HG03025 (cell line): ENCODE measurements at regions not wholly inside any gene's neighbourhood (a gene's known extent, or its start where the extent isn't known, plus 50 kb on each side); places are given as distances from the start of the nearest gene placed in this dataset.

ENCODE experiments used
- ATAC-seq: cut with Tn5 transposase; IDR thresholded peaks from one replicate; pipeline ENCODE4 v1.9.1; 2021; ENCODE audit warnings: mild to moderate bottlenecking, moderate library complexity; ENCODE audit not compliant: unreplicated experiment, low FRiP score

GRCh38 chr11:128271401-128271800 lies 316.0 kb downstream of the ETS1 start:
- ATAC-seq = no peak

DNA sequence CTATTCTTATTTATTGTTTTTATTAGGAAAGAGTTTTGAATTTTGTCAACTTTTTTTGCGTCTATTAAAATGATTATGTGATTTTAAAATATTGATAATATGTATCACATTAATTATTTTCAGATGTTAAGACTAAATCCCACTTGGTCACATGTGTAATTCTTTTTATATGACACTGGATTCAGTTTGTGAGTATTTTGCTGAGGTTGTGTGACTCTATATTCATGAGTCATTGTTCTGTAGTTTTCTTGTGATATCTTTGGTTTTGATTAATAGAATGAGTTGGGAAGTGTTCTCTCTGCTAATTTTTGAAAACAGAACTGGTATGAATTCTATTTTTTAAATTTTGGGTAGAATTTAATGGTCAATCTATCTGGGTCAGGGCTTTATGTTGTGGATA lies 317.9 kb downstream of the ETS1 start:
- ATAC-seq = no peak

DNA sequence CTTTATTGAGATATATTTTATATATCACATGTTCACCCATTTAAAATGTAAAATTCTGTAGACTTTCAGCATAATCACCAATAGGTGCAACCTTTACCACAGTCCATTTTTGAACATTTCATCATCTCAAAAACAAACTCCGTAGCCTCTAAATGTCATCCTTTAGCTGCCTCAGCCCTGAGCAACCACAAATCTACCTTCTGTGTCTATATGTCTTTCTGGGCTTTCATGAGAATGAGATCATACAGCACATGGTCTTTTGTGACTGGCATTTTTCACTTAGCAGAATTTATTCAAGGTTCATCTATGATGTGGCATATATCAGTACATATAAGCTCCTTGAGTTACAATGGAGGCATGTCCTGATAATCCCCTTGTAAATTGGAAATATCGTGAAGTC lies 320.5 kb downstream of the ETS1 start:
- ATAC-seq = no peak

DNA sequence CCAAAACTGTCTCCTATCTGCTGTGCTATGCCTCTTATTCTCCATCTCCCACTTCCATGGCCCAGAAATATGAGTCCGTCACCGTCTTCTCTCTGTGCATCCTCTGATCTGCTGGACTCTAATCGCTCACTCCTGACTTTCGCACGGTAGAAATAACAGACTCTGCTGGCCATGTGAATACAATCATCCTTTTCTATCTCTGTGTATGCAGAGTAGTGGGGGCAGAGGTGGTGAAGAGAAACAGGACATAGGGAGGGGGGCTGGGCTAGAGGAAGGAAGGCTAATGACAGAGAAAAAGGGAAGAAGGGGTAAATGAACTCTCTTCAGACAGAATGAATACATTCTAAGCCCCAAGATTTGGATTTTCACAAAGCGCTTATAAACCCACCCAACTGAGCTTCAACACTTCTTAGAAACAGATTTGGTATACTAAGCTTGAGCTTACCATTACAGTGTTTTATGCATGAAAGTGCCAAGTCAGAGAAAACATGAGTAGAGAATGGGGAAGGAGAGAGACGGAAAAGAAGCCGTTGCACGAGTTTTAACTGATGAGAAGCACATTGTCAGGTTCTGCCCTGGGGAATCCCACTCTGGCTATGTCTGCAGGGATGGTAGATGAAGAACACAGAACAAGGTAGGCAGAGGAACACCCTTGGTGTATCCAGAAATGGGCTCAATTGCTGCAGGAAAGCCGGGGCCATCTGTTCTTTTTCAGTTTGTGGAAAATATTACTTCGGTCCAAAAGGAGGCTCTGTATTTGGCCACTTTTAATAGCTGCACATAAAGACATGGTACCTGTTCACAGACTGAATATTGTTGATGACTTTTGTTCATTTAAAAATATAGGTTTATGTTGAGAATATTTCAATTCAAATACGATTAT lies 324.7 kb downstream of the ETS1 start:
- ATAC-seq = no peak

DNA sequence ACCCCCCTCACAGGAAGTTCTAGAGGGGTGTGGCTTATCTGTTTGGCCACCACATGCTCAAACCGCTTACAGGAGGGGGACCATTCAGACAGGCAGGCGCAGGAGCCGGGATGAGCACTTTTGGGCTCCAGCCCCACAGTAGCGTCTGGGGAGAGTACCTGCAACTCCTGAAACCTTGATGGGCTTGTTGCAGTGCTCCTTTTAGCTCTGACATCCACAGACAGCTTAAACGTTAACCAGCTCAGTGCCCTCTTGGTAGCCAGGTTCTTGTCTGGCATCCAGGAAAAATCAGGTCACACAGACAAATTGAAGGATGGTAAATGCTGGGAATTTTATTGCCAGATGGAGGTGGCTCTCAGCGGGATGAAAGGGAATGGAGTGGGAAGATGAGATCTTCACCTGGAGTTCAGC lies 326.3 kb downstream of the ETS1 start:
- no peak for ATAC-seq

DNA sequence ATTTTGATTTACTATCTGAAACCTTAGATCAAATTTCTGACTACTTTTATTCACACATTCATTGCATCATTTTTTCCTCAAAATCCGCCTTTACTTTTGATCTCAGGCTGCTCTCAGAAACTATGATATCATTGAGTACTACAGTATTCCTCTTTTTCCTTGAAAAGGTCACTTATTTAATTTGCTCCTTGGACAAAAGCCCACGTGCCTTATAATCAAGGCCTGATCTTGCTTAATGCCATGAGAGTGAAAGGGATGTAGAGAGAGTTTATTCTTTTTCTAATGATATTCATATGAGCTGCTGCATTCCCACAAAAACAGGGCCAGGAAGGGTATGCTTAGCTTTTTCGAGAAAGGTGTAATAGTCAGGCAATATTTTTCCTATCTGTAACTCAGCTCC lies 327.0 kb downstream of the ETS1 start:
- no peak for ATAC-seq

- no peak for ATAC-seq
Measured at GRCh38 chr11:128259816-128260215, 327.5 kb downstream of the ETS1 start.

- no peak for ATAC-seq
Measured at GRCh38 chr11:128254941-128255340, 332.4 kb downstream of the ETS1 start.

DNA sequence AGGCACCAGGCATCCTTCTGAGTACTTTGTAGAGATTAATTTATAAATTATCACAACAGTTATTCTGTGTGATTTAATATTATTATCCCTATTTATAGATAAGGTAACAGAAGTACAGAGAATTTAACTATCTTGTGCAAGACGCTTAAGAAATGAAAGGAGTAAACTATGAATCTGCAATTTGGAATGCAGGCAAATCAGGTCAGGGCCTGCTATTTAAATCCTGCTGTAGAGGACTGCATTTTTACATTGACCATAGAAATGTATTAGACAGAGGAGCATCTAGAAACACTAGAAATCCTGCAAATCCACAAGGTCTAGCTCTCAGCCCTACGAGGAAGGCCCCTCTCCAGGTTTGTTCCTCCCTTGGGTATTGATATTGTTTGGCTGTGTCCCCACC lies 336.2 kb downstream of the ETS1 start:
- no peak for ATAC-seq

DNA sequence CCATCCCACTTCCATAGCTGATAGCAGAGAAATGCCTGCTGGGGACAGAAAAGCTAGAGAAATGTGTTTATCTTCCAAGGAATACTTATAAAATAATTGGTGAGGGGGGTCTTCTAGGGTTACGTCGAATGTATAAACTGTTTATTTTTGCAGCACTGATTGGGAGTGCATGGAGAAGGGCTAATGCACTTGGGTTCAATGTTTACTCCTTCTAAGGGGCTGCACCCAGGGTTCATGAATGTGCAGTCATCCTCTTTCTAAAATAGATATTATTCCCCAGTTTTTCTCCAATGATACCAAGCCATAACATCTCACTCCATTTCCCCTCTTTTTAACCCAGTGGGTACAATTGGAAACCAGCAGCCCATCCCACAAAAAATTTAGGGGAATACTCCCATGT lies 336.9 kb downstream of the ETS1 start:
- ATAC-seq = no peak

DNA sequence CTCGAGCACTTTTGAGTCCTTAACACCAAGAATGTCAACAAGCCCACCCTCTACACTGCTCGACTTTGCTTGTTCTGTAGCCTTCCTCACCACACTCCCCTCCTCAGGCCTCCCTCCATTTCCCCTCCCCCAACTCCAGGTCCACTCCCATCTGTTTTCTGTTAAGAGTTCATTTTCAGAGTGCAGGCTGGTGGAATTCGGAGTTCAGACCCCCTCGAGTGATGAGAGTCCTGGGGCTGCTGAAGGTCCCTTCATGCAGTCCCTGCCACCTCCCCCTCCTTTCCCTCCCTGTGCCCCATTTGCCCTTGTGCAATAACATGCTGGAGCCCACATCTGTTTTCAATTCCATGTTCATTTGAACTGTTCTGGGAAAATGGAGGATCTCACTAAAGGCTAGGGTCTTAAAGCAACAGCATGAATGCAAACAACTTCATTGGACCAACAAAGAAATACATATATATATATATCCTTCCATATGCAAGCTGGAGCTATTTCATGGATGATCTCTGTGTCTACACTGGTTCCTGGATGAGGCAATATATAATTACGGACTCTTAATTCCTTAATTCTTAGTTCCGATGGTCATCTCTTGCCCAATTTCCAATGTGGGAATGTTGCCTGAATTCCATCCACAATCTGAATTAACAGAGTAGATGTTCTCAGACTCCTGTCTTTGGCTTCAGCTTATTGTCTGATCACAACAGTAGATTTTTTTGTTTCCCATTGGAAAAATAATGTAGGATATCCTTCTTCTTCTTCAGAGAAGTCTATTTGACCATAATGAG lies 340.4 kb downstream of the ETS1 start:
- no peak for ATAC-seq

- ATAC-seq = no peak
Measured at GRCh38 chr11:128246364-128246801, 341.0 kb downstream of the ETS1 start.

DNA sequence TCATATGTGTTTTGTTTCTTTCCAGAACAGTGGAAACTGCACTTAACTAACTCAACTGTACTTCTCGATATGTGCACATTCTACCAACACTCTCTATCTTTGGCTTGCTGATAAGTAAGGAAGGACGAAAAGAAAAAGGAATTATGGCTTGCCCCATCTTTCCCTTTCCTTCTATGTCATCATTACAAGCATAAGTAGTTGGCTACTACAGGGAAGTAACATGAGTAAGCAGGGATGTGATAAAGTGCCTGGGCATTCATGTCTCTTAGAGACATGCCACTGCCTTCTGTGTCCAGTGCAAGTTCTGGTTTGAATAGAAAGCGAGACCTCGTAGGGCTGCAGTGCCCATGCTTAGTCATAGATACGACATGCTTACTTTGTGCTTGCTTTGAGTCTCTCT lies 342.5 kb downstream of the ETS1 start:
- no peak for ATAC-seq

DNA sequence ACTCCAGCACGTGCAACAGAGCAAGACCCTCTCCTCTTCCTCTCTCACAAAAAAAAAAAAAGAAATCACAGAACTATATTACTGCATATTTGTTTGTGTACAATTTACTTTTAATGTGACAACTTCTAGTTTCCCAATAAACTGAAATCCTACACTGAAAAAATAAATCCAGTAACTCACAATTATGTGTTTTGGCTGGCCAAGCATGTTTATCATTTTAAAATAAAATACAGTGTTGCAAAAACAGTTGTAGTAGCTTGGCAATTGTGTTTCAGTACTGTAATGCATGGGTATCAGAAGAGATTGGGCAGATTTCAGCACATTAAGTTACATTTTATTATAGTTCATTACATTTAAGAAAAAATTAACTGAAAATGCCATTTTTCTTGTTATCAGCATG lies 344.9 kb downstream of the ETS1 start:
- ATAC-seq = no peak

DNA sequence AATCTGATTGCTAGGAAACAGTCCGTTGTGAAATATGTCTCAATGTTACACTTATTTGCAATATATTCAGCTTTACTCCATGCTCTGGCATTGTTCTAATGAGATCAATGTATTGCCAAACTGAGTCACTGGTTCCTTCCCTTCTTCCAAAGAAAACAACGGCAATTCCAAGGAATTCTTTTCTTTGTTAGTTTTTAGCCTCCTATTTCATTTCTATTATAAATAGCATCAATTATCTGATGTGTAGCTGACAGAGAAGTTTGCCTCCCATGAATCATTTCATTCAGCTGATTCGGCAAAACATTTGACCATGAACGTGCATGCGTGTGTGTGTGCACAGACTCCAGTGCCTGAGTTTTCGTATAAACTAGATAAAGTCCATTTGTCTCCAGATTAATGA lies 346.8 kb downstream of the ETS1 start:
- ATAC-seq = no peak

DNA sequence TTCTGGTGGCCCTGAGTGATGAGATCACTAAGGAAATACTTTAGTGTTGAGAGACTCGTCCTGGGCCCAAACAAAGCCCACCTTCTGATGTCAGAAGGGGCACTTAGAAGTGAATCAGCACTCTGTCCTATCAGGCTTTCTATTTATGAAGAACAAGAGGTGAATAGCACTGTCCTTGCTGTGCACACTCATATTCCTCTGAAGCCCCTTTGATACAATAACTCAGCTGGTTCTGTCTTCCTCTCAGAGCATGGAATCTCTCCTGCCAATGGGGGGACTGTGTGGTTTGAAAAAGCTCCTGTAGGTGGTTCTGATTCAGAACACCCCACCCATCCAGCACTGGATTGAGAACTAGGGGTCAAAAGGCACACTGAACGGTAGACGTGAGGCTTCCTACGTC lies 348.1 kb downstream of the ETS1 start:
- ATAC-seq = no peak

DNA sequence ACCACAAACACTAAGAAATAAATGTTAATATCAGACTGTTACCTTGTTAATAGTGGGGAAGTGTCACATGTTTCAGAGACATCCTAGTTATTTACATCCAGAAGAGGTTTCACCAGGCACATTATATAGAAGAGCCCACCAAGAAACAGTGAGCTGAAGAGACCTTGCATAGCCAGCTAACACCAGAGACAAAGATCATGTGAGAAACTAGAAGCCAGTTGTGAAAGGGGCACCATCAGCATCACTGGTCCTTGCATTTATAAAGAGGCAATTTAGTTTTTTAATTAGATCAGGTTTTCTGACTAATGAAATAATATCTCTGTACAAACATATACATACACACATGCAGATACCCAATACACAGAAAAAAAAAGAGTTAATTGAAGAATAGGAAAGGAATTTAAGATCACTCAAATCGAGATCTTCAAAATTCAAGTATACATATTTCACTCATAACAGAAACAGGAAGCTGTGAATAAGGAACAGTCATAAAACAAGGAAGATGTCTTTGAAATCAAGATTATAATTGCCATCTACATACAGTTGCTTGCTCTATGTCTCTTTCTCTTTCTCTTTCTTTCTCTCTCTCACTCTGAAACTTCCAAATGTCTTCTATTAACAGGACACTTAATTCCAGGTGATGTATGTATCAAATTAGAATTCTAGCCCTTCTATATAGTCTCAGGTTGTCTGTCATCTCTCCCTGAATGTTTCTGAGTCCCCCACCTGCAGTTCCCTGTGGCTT lies 348.7 kb downstream of the ETS1 start:
- ATAC-seq = no peak

DNA sequence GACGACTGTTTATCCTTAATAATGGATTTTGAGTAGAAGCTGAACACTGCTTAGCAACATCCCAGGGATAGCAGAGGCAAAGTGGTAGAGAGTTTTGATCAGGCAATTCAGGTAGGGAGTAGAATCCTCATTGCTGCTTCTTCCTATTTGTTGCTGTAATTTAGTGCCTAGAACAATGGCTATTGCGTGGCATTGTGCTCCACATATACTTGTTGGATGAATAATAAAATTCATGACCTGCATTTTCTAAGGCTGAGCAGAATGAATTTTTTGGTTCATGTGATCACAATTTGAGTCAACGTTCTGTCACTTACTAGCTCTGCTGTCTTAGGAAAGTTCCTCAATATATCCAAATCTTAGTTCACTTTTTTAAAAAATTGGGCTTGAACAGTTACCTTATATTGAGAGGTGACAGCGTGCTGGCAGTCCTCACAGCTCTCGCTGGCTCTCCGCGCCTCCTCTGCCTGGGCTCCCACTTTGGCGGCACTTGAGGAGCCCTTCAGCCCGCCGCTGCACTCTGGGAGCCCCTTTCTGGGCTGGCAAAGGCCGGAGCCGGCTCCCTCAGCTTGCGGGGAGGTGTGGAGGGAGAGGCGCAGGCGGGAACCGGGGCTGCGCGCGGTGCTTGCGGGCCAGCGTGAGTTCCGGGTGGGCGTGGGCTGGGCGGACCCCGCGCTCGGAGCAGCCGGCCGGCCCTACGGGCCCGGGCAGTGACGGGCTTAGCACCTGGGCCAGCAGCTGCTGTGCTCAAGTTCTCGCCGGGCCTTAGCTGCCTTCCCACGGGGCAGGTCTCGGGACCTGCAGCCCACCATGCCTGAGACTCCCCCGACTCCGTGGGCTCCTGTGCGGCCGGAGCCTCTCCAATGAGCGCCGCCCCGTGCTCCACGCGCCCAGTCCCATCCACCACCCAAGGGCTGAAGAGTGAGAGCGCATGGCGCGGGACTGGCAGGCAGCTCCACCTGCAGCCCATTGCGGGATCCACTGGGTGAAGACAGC lies 350.6 kb downstream of the ETS1 start:
- ATAC-seq = no peak

DNA sequence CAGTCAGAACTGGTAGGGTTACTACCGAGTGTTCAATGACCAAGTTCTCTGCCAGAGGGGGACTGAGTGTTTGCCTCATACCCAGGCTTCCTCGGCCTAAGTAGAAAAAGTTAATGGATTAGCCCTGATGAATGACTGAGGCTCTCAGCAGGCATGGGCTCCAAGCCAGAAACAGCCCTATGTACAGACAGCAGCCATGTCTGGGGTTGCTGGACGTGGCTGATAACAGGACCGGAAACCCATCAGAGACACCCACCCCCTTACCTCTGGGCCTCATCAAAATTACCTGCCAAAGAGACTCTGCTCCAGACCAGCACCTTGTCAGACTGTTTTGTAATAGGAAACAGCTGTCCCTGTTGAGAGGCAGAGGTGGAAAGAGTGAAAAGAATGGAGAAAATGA lies 351.4 kb downstream of the ETS1 start:
- ATAC-seq = no peak

DNA sequence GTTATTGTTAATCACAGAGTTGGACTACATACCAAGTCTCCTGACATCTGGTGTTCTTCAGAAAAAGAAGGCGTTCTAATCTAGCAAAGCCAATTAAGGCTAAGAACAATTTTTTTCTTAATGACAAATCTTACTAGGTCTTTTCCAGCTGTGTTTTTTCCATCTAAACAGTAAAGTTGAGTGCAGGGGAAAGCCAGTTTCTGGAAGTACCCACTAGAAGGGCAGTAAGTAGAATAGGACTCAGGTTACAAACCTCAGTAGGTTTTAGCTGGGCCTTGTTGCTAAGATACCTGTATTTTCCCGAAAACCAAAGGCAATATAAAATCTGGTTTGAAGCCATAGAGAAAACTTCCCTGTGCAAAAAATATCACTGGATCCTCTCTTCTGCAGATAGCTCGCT lies 351.9 kb downstream of the ETS1 start:
- no peak for ATAC-seq
